H1 (cell line): ENCODE measurements at regions not wholly inside any gene's neighbourhood (a gene's known extent, or its start where the extent isn't known, plus 50 kb on each side); places are given as distances from the start of the nearest gene placed in this dataset.

ENCODE experiments used
- CTCF ChIA-PET: fragments of 300-600 bp; sonication (Branson Sonifier 250); formaldehyde crosslinking; loops from one replicate; lab custom pipeline; 2021; ENCODE audit not compliant: partially characterized antibody; lab: Charles Lee
- POLR2A ChIA-PET: fragments of 300-600 bp; sonication (Branson Sonifier 250); formaldehyde crosslinking; loops from one replicate; lab custom pipeline; 2021; ENCODE audit warnings: inconsistent platforms; ENCODE audit not compliant: partially characterized antibody; lab: Charles Lee
- DNase-seq, 2 experiments: peaks; one replicate each; pipeline versions ENCODE4 v3.0.0 to v3.0.0-alpha.2; 2010 to 2022; ENCODE audit warnings: low spot score in 2 of 2, low read depth in 1 of 2, mixed read lengths in 1 of 2
- FAIRE-seq: peaks from 2 replicates; lab custom pipeline; 2011; peaks lifted over from hg19 to GRCh38; lab: Jason Lieb, UNC
- H2AFZ ChIP-seq: 2 replicates; pipeline ENCODE4 v1.8.1; 2012; ENCODE audit warnings: low read length, inconsistent platforms
- H2AK5ac ChIP-seq: 2 replicates; pipeline ENCODE4 v1.6.1; 2013; ENCODE audit warnings: low read depth, low read length
- H2BK120ac ChIP-seq: replicated peaks from 2 replicates; pipeline ENCODE3; 2013; ENCODE audit warnings: low read depth, low read length, inconsistent platforms
- H2BK12ac ChIP-seq: 2 replicates; pipeline ENCODE4 v1.6.1; 2013; ENCODE audit warnings: low read depth, low read length
- H2BK15ac ChIP-seq: 2 replicates; pipeline ENCODE4 v1.6.1; 2013; ENCODE audit warnings: low read length
- H2BK20ac ChIP-seq: 2 replicates; pipeline ENCODE4 v1.6.1; 2013; ENCODE audit warnings: low read length
- H2BK5ac ChIP-seq: 2 replicates; pipeline ENCODE4 v1.6.1; 2013; ENCODE audit warnings: low read depth, low read length
- H3K14ac ChIP-seq: 2 replicates; pipeline ENCODE4 v1.6.1; 2013; ENCODE audit warnings: inconsistent platforms; ENCODE audit not compliant: insufficient read length
- H3K18ac ChIP-seq: 2 replicates; pipeline ENCODE4 v1.6.1; 2013; ENCODE audit warnings: low read length; ENCODE audit errors: extremely low read depth
- H3K23ac ChIP-seq: 2 replicates; pipeline ENCODE4 v1.6.1; 2013; ENCODE audit warnings: inconsistent platforms; ENCODE audit not compliant: insufficient read length
- H3K23me2 ChIP-seq: 2 replicates; pipeline ENCODE4 v1.6.1; 2013; ENCODE audit warnings: low read depth, low read length
- H3K27ac ChIP-seq: 2 replicates; pipeline ENCODE4 v1.6.1; 2011; ENCODE audit warnings: low read depth, low read length, inconsistent platforms
- H3K27me3 ChIP-seq, 4 experiments: replicated peaks in 1 of 4; 1 replicate in 1 of 4; 2 replicates in 3 of 4; pipeline versions ENCODE4 v1.6.1 to v1.8.1; 2011 to 2013; ENCODE audit warnings: low read length in 3 of 4, mild to moderate bottlenecking in 3 of 4, inconsistent platforms in 2 of 4, mixed read lengths in 2 of 4, moderate library complexity in 1 of 4; ENCODE audit not compliant: control insufficient read depth in 3 of 4, insufficient read depth in 3 of 4; ENCODE audit errors: extremely low read depth in 1 of 4
- H3K36me3 ChIP-seq, 4 experiments: 2 replicates each; pipeline versions ENCODE4 v1.6.1 to v1.8.1; 2011 to 2013; ENCODE audit warnings: mild to moderate bottlenecking in 4 of 4, low read length in 3 of 4, moderate library complexity in 2 of 4, control low read depth in 1 of 4, inconsistent platforms in 1 of 4; ENCODE audit not compliant: insufficient read depth in 4 of 4, control insufficient read depth in 2 of 4
- H3K4ac ChIP-seq: replicated peaks from 2 replicates; pipeline ENCODE3; 2013; ENCODE audit warnings: low read length, low read depth, mixed read lengths, inconsistent platforms; ENCODE audit not compliant: insufficient read length
- H3K4me1 ChIP-seq, 4 experiments: replicated peaks in 1 of 4; 1 replicate in 1 of 4; 2 replicates in 3 of 4; pipeline versions ENCODE4 v1.6.1 to v1.8.1; 2011 to 2013; ENCODE audit warnings: low read length in 3 of 4, inconsistent platforms in 2 of 4, mixed read lengths in 1 of 4; ENCODE audit not compliant: insufficient read depth in 4 of 4, control insufficient read depth in 3 of 4
- H3K4me2 ChIP-seq, 2 experiments: 2 replicates each; pipeline versions ENCODE4 v1.6.1 to v1.8.1; 2011 to 2013; ENCODE audit warnings: low read depth in 2 of 2, low read length in 2 of 2, control low read depth in 1 of 2, inconsistent platforms in 1 of 2, mild to moderate bottlenecking in 1 of 2; ENCODE audit not compliant: insufficient read depth in 1 of 2
- H3K4me3 ChIP-seq, 4 experiments: fragments of 200-600, 300-600 bp in 1 of 4; sonication (generic), shearing (Covaris generic), sonication (Bioruptor Twin) in 1 of 4; 2 replicates each; pipeline versions ENCODE4 v1.5.1 to v1.8.1; 2011 to 2016; ENCODE audit warnings: low read length in 4 of 4, low read depth in 3 of 4, control low read depth in 2 of 4, inconsistent platforms in 2 of 4, mild to moderate bottlenecking in 2 of 4, mixed read lengths in 1 of 4, moderate library complexity in 1 of 4; ENCODE audit not compliant: insufficient read depth in 2 of 4; ENCODE audit errors: extremely low read depth in 1 of 4
- H3K56ac ChIP-seq: replicated peaks from 2 replicates; pipeline ENCODE3; 2013; ENCODE audit warnings: low read depth, mild to moderate bottlenecking, mixed read lengths, low read length, inconsistent platforms; ENCODE audit not compliant: insufficient read length
- H3K79me1 ChIP-seq: 2 replicates; pipeline ENCODE4 v1.6.1; 2013; ENCODE audit warnings: low read depth, low read length, control low read depth
- H3K79me2 ChIP-seq, 2 experiments: 2 replicates each; pipeline versions ENCODE4 v1.6.1 to v1.8.1; 2012 to 2013; ENCODE audit warnings: low read length in 2 of 2, mild to moderate bottlenecking in 2 of 2, inconsistent platforms in 1 of 2; ENCODE audit not compliant: insufficient read depth in 2 of 2, control insufficient read depth in 1 of 2
- H3K9ac ChIP-seq, 4 experiments: replicated peaks in 1 of 4; 1 replicate in 1 of 4; 2 replicates in 3 of 4; pipeline versions ENCODE4 v1.6.1 to v1.8.1; 2011 to 2013; ENCODE audit warnings: low read depth in 3 of 4, low read length in 3 of 4, control low read depth in 2 of 4, mild to moderate bottlenecking in 2 of 4, moderate library complexity in 2 of 4, inconsistent platforms in 1 of 4; ENCODE audit errors: extremely low read depth in 1 of 4
- H3K9me3 ChIP-seq, 2 experiments: 2 replicates each; pipeline versions ENCODE4 v1.6.1 to v1.8.1; 2012 to 2013; ENCODE audit warnings: mild to moderate bottlenecking in 2 of 2, moderate library complexity in 2 of 2, control low read depth in 1 of 2, inconsistent platforms in 1 of 2, low read depth in 1 of 2, low read length in 1 of 2, mixed read lengths in 1 of 2; ENCODE audit not compliant: insufficient read depth in 2 of 2
- H4K20me1 ChIP-seq, 2 experiments: replicated peaks in 1 of 2; 2 replicates each; pipeline versions ENCODE3 to v1.8.1; 2011 to 2013; ENCODE audit warnings: inconsistent platforms in 2 of 2, low read length in 2 of 2, mild to moderate bottlenecking in 1 of 2; ENCODE audit not compliant: insufficient read depth in 2 of 2, control insufficient read depth in 1 of 2
- H4K5ac ChIP-seq: 2 replicates; pipeline ENCODE4 v1.6.1; 2013; ENCODE audit warnings: low read length, low read depth, mixed read lengths, inconsistent platforms; ENCODE audit not compliant: insufficient read length
- H4K8ac ChIP-seq: 2 replicates; pipeline ENCODE4 v1.8.0; 2013; ENCODE audit warnings: mild to moderate bottlenecking, moderate library complexity, low read length, inconsistent platforms; ENCODE audit not compliant: insufficient read depth; ENCODE audit errors: extremely low read depth
- H4K91ac ChIP-seq: replicated peaks from 2 replicates; pipeline ENCODE3; 2013; ENCODE audit warnings: low read length, mixed read lengths, inconsistent platforms; ENCODE audit not compliant: insufficient read length
- BACH1 ChIP-seq: IDR thresholded peaks from 2 replicates; pipeline ENCODE4 v1.6.1; 2012; ENCODE audit warnings: low read length, improper control_type of control experiment
- EGR1 ChIP-seq: IDR thresholded peaks from 2 replicates; pipeline ENCODE4 v1.6.1; 2011; ENCODE audit warnings: low read depth, low read length, borderline replicate concordance
- EP300 ChIP-seq, 2 experiments: IDR thresholded peaks; 1 replicate in 1 of 2; 2 replicates in 1 of 2; pipeline ENCODE4 v1.6.1; 2011 to 2012; ENCODE audit warnings: low read depth in 2 of 2, low read length in 2 of 2, mild to moderate bottlenecking in 2 of 2, borderline replicate concordance in 1 of 2, inconsistent platforms in 1 of 2, moderate library complexity in 1 of 2
- WGBS, 2 experiments: shearing (Covaris generic) in 1 of 2; methylation state at CpG; one replicate each; pipeline versions ENCODE4 v1.1.6 to v1.1.7; 2013 to 2015; ENCODE audit warnings: low lambda C conversion rate in 2 of 2, mixed read lengths in 2 of 2, inconsistent platforms in 1 of 2, low coverage in 1 of 2, missing lambda C conversion rate in 1 of 2; ENCODE audit not compliant: insufficient replicate concordance in 2 of 2, insufficient coverage in 1 of 2, insufficient read length in 1 of 2; ENCODE audit errors: extremely low coverage in 1 of 2, missing lambda C conversion rate in 1 of 2; 5-methylcytosine and 5-hydroxymethylcytosine counted together

- H3K18ac ChIP-seq = no peak overlapping the region
These were observed 851.7 kb downstream of the PDCD6IP start for GRCh38 chr3:34650131-34650530.

More at GRCh38 chr3:34650131-34650530, 851.7 kb downstream of the PDCD6IP start:
- Histone ChIP-seq H2BK12ac (no peak overlapping the region), H3K4me3 (no peak overlapping the region), H4K8ac (no peak overlapping the region), H4K91ac (no peak overlapping the region), H3K23ac (no peak overlapping the region), H4K20me1 (no peaks in the 10 kb centered on the region), H2AFZ (no peak overlapping the region), H3K4ac (no peak overlapping the region), H2BK20ac (no peak overlapping the region), H3K27me3 (no peaks in the 10 kb centered on the region), H2BK15ac (no peak overlapping the region), H3K79me2 (no peaks in the 10 kb centered on the region), H3K9ac (no peak overlapping the region), H3K9me3 (no peaks in the 10 kb centered on the region), H3K4me2 (no peak overlapping the region), H3K56ac (no peak overlapping the region)
- ChIA-PET CTCF (no interaction called here), POLR2A (no interaction called here)
- no peak for FAIRE-seq
- 93% methylated on average over 4 of the region's 4 CpGs; no CpG with 5 or more reads in 1 of the 2 experiments for WGBS, 2 experiments
- TF ChIP-seq BACH1 = no peak
- no peak for TF ChIP-seq EGR1
- no peak for TF ChIP-seq EP300 (IDR thresholded peaks at IDR 0.05; ENCODE audit: borderline replicate concordance in 1 of 2, low read depth in 2 of 2, low read length in 2 of 2)
- TF ChIP-seq, all 59 proteins: peak for 0
- Histone ChIP-seq H3K14ac (no peak overlapping the region), H2BK5ac (no peak overlapping the region), H3K36me3 (no peaks in the 10 kb centered on the region), H3K79me1 (no peaks in the 10 kb centered on the region), H2AK5ac (no peak overlapping the region), H3K4me1 (no peaks in the 10 kb centered on the region), H3K27ac (no peak overlapping the region), H3K23me2 (no peaks in the 10 kb centered on the region), H2BK120ac (no peak overlapping the region), H4K5ac (no peak overlapping the region)
- no peak for DNase-seq
